GM12878 (cell line): ENCODE measurements at regions not wholly inside any gene's neighbourhood (a gene's known extent, or its start where the extent isn't known, plus 50 kb on each side); places are given as distances from the start of the nearest gene placed in this dataset.

Experiments
- ATAC-seq: fragments of 200-7000 bp; cut with Tn5 transposase; 3 replicates; pipeline ENCODE4 v1.9.1; 2020; ENCODE audit warnings: mild to moderate bottlenecking, moderate library complexity
- BruUV-seq: library from RNA; stranded (reverse); fragments of 400-500 nt; replicated peaks from 2 replicates; lab custom pipeline; 2021; lab: Mats Ljungman, UMichigan
- CTCF ChIA-PET: fragments of 300-600 bp; sonication (Branson Sonifier 250); formaldehyde crosslinking; extraction: SDS; loops from one replicate; lab custom pipeline; 2021; ENCODE audit warnings: inconsistent platforms; lab: Yijun Ruan, JAX
- POLR2A ChIA-PET: fragments of 350-600 bp; formaldehyde crosslinking; extraction: SDS; loops from one replicate; lab custom pipeline; 2021; ENCODE audit warnings: inconsistent platforms; lab: Charles Lee
- RAD21 ChIA-PET: fragments of 300-600 bp; sonication (Branson Sonifier 250); formaldehyde crosslinking; loops from one replicate; lab custom pipeline; 2023; ENCODE audit warnings: antibody characterized with exemption; ENCODE audit not compliant: unreplicated experiment; lab: Charles Lee
- SMC1A ChIA-PET: fragments of 300-600 bp; sonication (Branson Sonifier 250); formaldehyde crosslinking; loops from one replicate; lab custom pipeline; 2023; ENCODE audit not compliant: unreplicated experiment, uncharacterized antibody; lab: Charles Lee
- DNase-seq: peaks from one replicate; pipeline ENCODE4 v3.0.0-alpha.2; 2011; ENCODE audit warnings: low read depth, low spot score
- FAIRE-seq: peaks from 3 replicates; lab custom pipeline; 2011; peaks lifted over from hg19 to GRCh38; lab: Jason Lieb, UNC
- H2AFZ ChIP-seq: 2 replicates; pipeline ENCODE4 v1.6.0; 2011; ENCODE audit warnings: low read depth, low read length, control low read depth; ENCODE audit not compliant: control insufficient read depth
- H3K27ac ChIP-seq: 2 replicates; pipeline ENCODE4 v1.5.1; 2011; ENCODE audit warnings: control low read depth; ENCODE audit not compliant: control insufficient read depth, insufficient read depth
- H3K27me3 ChIP-seq, 2 experiments: replicated peaks in 1 of 2; 2 replicates each; pipeline versions ENCODE4 v1.6.0 to v1.6.1; 2011; ENCODE audit warnings: low read length in 1 of 2; ENCODE audit not compliant: control insufficient read depth in 2 of 2, insufficient read depth in 2 of 2
- H3K36me3 ChIP-seq, 2 experiments: 2 replicates each; pipeline ENCODE4 v1.5.1; 2011; ENCODE audit warnings: low read length in 1 of 2; ENCODE audit not compliant: control insufficient read depth in 2 of 2, insufficient read depth in 2 of 2
- H3K4me1 ChIP-seq: 2 replicates; pipeline ENCODE4 v1.6.1; 2011; ENCODE audit warnings: mild to moderate bottlenecking, low read length, moderate library complexity, mixed read lengths; ENCODE audit not compliant: control insufficient read depth, insufficient read depth
- H3K4me2 ChIP-seq: 2 replicates; pipeline ENCODE4 v1.6.0; 2011; ENCODE audit warnings: control low read depth; ENCODE audit not compliant: control insufficient read depth, insufficient read depth
- H3K4me3 ChIP-seq: fragments of 200-600 bp; sonication (generic); 2 replicates; pipeline ENCODE4 v1.5.1; 2016
- H3K79me2 ChIP-seq: 2 replicates; pipeline ENCODE4 v1.6.0; 2011; ENCODE audit warnings: low read length; ENCODE audit not compliant: control insufficient read depth, insufficient read depth
- H3K9ac ChIP-seq: 2 replicates; pipeline ENCODE4 v1.8.0; 2011; ENCODE audit warnings: low read length, control low read depth, mixed read lengths; ENCODE audit not compliant: control insufficient read depth, insufficient read depth
- H3K9me3 ChIP-seq: replicated peaks from 3 replicates; pipeline ENCODE4 v1.5.1; 2011; ENCODE audit warnings: mild to moderate bottlenecking, low read length; ENCODE audit not compliant: control insufficient read depth, insufficient read depth
- H4K20me1 ChIP-seq: 2 replicates; pipeline ENCODE4 v1.6.0; 2011; ENCODE audit not compliant: control insufficient read depth, insufficient read depth
- ATF7 ChIP-seq: fragments of 450-650 bp; IDR thresholded peaks from 2 replicates; pipeline ENCODE4 v1.6.1; 2016; ENCODE audit warnings: low read depth, mild to moderate bottlenecking
- EED ChIP-seq: sonication (generic); IDR thresholded peaks from 2 replicates; pipeline ENCODE4 v1.6.1; 2016; ENCODE audit warnings: antibody characterized with exemption, low read depth
- FOS ChIP-seq: IDR thresholded peaks from 3 replicates; pipeline ENCODE4 v1.6.1; 2011; ENCODE audit warnings: borderline replicate concordance; ENCODE audit not compliant: insufficient read length; ENCODE audit errors: extremely low read depth
- HDGF ChIP-seq: fragments of 450-650 bp; IDR thresholded peaks from 2 replicates; pipeline ENCODE4 v1.6.1; 2016; ENCODE audit warnings: antibody characterized with exemption
- IRF4 ChIP-seq: IDR thresholded peaks from 2 replicates; pipeline ENCODE4 v1.6.1; 2011; ENCODE audit warnings: low read depth, low read length
- POU2F2 ChIP-seq: IDR thresholded peaks from 3 replicates; pipeline ENCODE4 v1.6.1; 2011; ENCODE audit warnings: low read depth, mild to moderate bottlenecking, low read length, borderline replicate concordance
- RAD21 ChIP-seq: IDR thresholded peaks from 2 replicates; pipeline ENCODE4 v1.6.1; 2011; ENCODE audit warnings: mild to moderate bottlenecking, low read depth, low read length, moderate library complexity; ENCODE audit not compliant: insufficient read depth
- RB1 ChIP-seq: fragments of 450-650 bp; formaldehyde crosslinking; IDR thresholded peaks from 2 replicates; pipeline ENCODE4 v1.6.1; 2017; ENCODE audit warnings: mild to moderate bottlenecking, borderline replicate concordance
- RUNX3 ChIP-seq: IDR thresholded peaks from 2 replicates; pipeline ENCODE4 v1.6.1; 2012; ENCODE audit warnings: low read length, inconsistent platforms
- SREBF2 ChIP-seq: IDR thresholded peaks from 2 replicates; pipeline ENCODE4 v1.6.1; 2012; ENCODE audit warnings: mild to moderate bottlenecking, low read length
- STAT3 ChIP-seq: IDR thresholded peaks from 2 replicates; pipeline ENCODE4 v1.6.1; 2011; ENCODE audit warnings: low read depth, low read length, improper control_type of control experiment
- TCF7 ChIP-seq: IDR thresholded peaks from 2 replicates; pipeline ENCODE4 v1.6.1; 2014; ENCODE audit warnings: antibody characterized with exemption, borderline replicate concordance
- WGBS: methylation state at CpG from one replicate; pipeline ENCODE4 v1.1.6; 2016; ENCODE audit warnings: low lambda C conversion rate; ENCODE audit not compliant: insufficient replicate concordance, insufficient coverage; ENCODE audit errors: missing lambda C conversion rate; 5-methylcytosine and 5-hydroxymethylcytosine counted together
- in situ Hi-C: fragments of 300-500 bp; cut with MboI; formaldehyde crosslinking; loops from 9 replicates; pipeline ENCODE4 v1.14.3; 2018; ENCODE audit warnings: mixed read lengths
- intact Hi-C: fragments of 100-400 bp; cut with micrococcal nuclease; formaldehyde crosslinking; loops from one replicate; pipeline ENCODE4 v1.14.2; 2022; ENCODE audit not compliant: unreplicated experiment
- TF ChIP-seq, protein P1 (sequence below): fragments of 450-650 bp; IDR thresholded peaks from 2 replicates; pipeline ENCODE4 v1.6.1; 2016; ENCODE audit warnings: mild to moderate bottlenecking
- TF ChIP-seq, protein P2 (sequence below): fragments of 450-650 bp; IDR thresholded peaks from 2 replicates; pipeline ENCODE4 v1.6.1; 2017; ENCODE audit warnings: low read depth, mild to moderate bottlenecking, moderate library complexity

DNA sequence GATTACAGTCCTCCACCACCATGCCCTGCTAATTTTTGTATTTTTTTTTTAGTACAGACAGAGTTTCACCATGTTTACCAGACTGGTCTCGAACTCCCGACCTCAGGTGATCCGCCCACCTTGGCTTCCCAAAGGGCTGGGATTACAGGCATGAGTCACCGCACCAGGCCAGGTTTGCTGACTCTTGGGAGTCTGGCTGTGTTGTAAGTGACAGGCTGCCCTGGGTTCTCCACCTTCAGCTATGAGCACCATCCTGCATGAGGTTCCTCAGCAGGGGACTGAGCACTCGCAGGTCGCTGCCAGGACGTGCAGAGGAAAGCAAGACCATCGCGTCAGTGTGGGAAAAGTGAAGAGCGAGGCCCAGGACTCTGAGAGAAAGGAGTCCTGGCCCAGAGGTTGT lies 112.6 kb upstream of the NDUFV2 start (continued):
- TF ChIP-seq, protein P1, sequence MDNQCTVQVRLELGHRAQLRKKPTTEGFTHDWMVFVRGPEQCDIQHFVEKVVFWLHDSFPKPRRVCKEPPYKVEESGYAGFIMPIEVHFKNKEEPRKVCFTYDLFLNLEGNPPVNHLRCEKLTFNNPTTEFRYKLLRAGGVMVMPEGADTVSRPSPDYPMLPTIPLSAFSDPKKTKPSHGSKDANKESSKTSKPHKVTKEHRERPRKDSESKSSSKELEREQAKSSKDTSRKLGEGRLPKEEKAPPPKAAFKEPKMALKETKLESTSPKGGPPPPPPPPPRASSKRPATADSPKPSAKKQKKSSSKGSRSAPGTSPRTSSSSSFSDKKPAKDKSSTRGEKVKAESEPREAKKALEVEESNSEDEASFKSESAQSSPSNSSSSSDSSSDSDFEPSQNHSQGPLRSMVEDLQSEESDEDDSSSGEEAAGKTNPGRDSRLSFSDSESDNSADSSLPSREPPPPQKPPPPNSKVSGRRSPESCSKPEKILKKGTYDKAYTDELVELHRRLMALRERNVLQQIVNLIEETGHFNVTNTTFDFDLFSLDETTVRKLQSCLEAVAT, result no peak

DNA sequence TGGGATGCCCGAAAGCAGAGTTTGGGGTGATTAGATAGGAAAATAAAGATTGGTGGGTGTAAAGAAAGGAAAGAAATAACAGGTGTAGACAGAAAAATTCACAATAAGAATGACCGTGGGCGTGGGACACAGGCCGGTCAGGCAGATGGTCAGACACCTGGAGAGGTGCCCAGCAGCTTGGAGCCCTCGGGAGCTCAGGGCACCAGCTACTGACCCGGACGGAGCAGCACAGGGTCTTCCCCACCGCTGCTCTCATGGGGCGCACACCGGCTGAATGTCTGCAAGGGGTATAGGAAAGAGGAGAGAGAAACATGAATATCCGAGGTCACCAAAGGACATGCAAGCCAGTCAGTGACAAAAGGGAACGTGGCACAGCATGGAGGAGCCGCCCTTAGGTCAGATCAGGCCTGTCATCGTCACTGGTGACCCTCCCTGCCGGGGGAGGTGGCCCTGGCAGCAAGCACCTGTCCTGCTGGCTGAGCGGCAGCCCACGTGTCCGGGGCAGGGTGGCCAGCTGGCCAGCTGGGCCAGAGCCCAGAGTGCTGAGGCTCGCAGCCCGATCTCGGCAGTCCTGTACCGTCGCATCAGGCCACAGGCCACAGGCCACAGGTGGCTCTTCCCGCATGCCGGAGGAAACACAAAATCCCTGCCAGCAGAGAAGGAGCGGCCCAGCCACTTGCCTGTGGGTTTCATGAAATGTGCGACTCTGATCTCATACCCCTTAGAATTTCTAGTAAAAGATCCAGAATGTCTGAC lies 112.0 kb upstream of the NDUFV2 start:
- ChIA-PET RAD21 (no interaction called here), CTCF (interaction anchor here (2.5 kb wide), 1 partner anchor 337 kb away, joined by 11 read pairs; no protein-coding TSS in a partner anchor), SMC1A (interaction anchor here (1.3 to 1.6 kb wide), 2 partner anchors 9 to 66 kb away, joined by 3 read pairs; no protein-coding TSS in a partner anchor), POLR2A (no interaction called here)
- ATAC-seq, result no peak
- no peak for FAIRE-seq
- intact Hi-C loops, result no loop called here
- Histone ChIP-seq H4K20me1 (no peaks in the 10 kb centered on the region), H3K9me3 (no peaks in the 10 kb centered on the region), H3K36me3 (no peaks in the 10 kb centered on the region), H3K9ac (no peak overlapping the region), H3K27ac (no peak overlapping the region), H3K4me2 (no peak overlapping the region), H3K79me2 (no peaks in the 10 kb centered on the region), H3K4me3 (no peak overlapping the region), H3K4me1 (peaks cover 3% of the 10 kb centered on the region), H2AFZ (no peak overlapping the region)
- 76% methylated on average over 27 of the region's 27 CpGs for WGBS
- DNase-seq, result no peak
- BruUV-seq, result no TSS peak
- in situ Hi-C loops, result loop anchor here (10.0 to 25.0 kb wide), 2 partner anchors 164 to 503 kb away; no protein-coding TSS in a partner anchor
- TF ChIP-seq STAT3 (no peak), IRF4 (no peak), TCF7 (no peak), HDGF (no peak), POU2F2 (no peak), RUNX3 (no peak), ATF7 (no peak), FOS (no peak), EED (no peak), RB1 (no peak), SREBF2 (no peak), RAD21 (no peak)
- TF ChIP-seq, protein P2, sequence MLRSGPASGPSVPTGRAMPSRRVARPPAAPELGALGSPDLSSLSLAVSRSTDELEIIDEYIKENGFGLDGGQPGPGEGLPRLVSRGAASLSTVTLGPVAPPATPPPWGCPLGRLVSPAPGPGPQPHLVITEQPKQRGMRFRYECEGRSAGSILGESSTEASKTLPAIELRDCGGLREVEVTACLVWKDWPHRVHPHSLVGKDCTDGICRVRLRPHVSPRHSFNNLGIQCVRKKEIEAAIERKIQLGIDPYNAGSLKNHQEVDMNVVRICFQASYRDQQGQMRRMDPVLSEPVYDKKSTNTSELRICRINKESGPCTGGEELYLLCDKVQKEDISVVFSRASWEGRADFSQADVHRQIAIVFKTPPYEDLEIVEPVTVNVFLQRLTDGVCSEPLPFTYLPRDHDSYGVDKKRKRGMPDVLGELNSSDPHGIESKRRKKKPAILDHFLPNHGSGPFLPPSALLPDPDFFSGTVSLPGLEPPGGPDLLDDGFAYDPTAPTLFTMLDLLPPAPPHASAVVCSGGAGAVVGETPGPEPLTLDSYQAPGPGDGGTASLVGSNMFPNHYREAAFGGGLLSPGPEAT, result no peak
- TF ChIP-seq, all 136 proteins: peak for 0
- no peaks in the 10 kb centered on the region for H3K27me3 ChIP-seq
